Dedifferentiated amniotic fluid mesenchymal stem cell (primary cell): ENCODE measurements at regions not wholly inside any gene's neighbourhood (a gene's known extent, or its start where the extent isn't known, plus 50 kb on each side); places are given as distances from the start of the nearest gene placed in this dataset.
"Not testable (repeated sequence)": the region's sequence is repeated elsewhere in the genome, so short reads cannot be mapped to it uniquely, and the experiment has no call there.

ENCODE experiments used
- DNase-seq: peaks from one replicate; pipeline ENCODE4 v3.0.0-alpha.2; 2016; ENCODE audit errors: extremely low spot score

GRCh38 chr20:39986173-39986904, 702.7 kb downstream of the MAFB start:
- peak; percentile 48 for DNase-seq

- DNase-seq, result no peak
Observed at GRCh38 chr20:39985271-39985827, 703.7 kb downstream of the MAFB start.

GRCh38 chr20:39983655-39984054, 705.4 kb downstream of the MAFB start:
- no peak for DNase-seq

- no peak for DNase-seq
Observed at GRCh38 chr20:39983183-39983582, 705.9 kb downstream of the MAFB start.

- no peak for DNase-seq
Observed at GRCh38 chr20:39974966-39975501, 714.0 kb downstream of the MAFB start.

GRCh38 chr20:39968495-39968894, 720.5 kb downstream of the MAFB start:
- no peak for DNase-seq

GRCh38 chr20:39967806-39968205, 721.2 kb downstream of the MAFB start:
- no peak for DNase-seq

- DNase-seq, result no peak
Observed at GRCh38 chr20:39961637-39962244, 727.3 kb downstream of the MAFB start.

GRCh38 chr20:39960522-39961428, 728.3 kb downstream of the MAFB start:
- DNase-seq, result no peak

- not testable (repeated sequence) for DNase-seq
Observed at GRCh38 chr20:39957911-39958310, 731.1 kb downstream of the MAFB start.

GRCh38 chr20:39954621-39955020, 734.4 kb downstream of the MAFB start:
- peak; percentile 58 for DNase-seq

GRCh38 chr20:39946931-39947330, 742.1 kb downstream of the MAFB start:
- no peak for DNase-seq

- no peak for DNase-seq
Observed at GRCh38 chr20:39946053-39946810, 742.8 kb downstream of the MAFB start.

GRCh38 chr20:39944861-39945260, 744.2 kb downstream of the MAFB start:
- DNase-seq, result no peak

GRCh38 chr20:39943336-39943735, 745.7 kb downstream of the MAFB start:
- DNase-seq, result no peak

- no peak for DNase-seq
Observed at GRCh38 chr20:39941245-39941644, 747.8 kb downstream of the MAFB start.

- DNase-seq, result no peak
Observed at GRCh38 chr20:39939241-39939865, 749.7 kb downstream of the MAFB start.

- no peak for DNase-seq
Observed at GRCh38 chr20:39936401-39936800, 752.6 kb downstream of the MAFB start.

- DNase-seq, result no peak
Observed at GRCh38 chr20:39935901-39936300, 753.1 kb downstream of the MAFB start.

GRCh38 chr20:39916236-39916765, 772.7 kb downstream of the MAFB start:
- no peak for DNase-seq
